DND-41 (cell line): ENCODE measurements at regions not wholly inside any gene's neighbourhood (a gene's known extent, or its start where the extent isn't known, plus 50 kb on each side); places are given as distances from the start of the nearest gene placed in this dataset.

Source experiments
- ATAC-seq: fragments of 200-7000 bp; cut with Tn5 transposase; 3 replicates; pipeline ENCODE4 v1.9.1; 2021; ENCODE audit warnings: low read depth; ENCODE audit not compliant: insufficient read depth
- DNase-seq: peaks from one replicate; pipeline ENCODE4 v3.0.0-alpha.2; 2020
- H2AFZ ChIP-seq: 2 replicates; pipeline ENCODE4 v1.6.0; 2012; ENCODE audit warnings: low read depth, low read length
- H3K27ac ChIP-seq: 2 replicates; pipeline ENCODE4 v1.5.1; 2012; ENCODE audit warnings: low read length, inconsistent platforms
- H3K27me3 ChIP-seq: fragments of 200-600 bp; sonication (generic); 2 replicates; pipeline ENCODE4 v1.6.0; 2012; ENCODE audit warnings: low read length, mild to moderate bottlenecking, inconsistent platforms; ENCODE audit not compliant: insufficient read depth, poor library complexity
- H3K36me3 ChIP-seq: 2 replicates; pipeline ENCODE4 v1.5.1; 2012; ENCODE audit warnings: low read length, inconsistent platforms; ENCODE audit not compliant: insufficient read depth
- H3K4me1 ChIP-seq: 2 replicates; pipeline ENCODE4 v1.5.1; 2012; ENCODE audit warnings: mild to moderate bottlenecking, low read length; ENCODE audit not compliant: insufficient read depth
- H3K4me2 ChIP-seq: 2 replicates; pipeline ENCODE4 v1.6.0; 2012; ENCODE audit warnings: mild to moderate bottlenecking, moderate library complexity, low read length, inconsistent platforms; ENCODE audit not compliant: insufficient read depth
- H3K4me3 ChIP-seq, 2 experiments: fragments of 200-600 bp in 1 of 2; shearing (Covaris generic) in 1 of 2; 2 replicates each; pipeline ENCODE4 v1.5.1; 2012 to 2016; ENCODE audit warnings: inconsistent platforms in 2 of 2, low read length in 2 of 2, mild to moderate bottlenecking in 2 of 2, low read depth in 1 of 2, moderate library complexity in 1 of 2
- H3K79me2 ChIP-seq: 2 replicates; pipeline ENCODE4 v1.6.0; 2012; ENCODE audit warnings: low read length, inconsistent platforms; ENCODE audit not compliant: insufficient read depth
- H3K9ac ChIP-seq: 2 replicates; pipeline ENCODE4 v1.6.0; 2012; ENCODE audit warnings: low read depth, mild to moderate bottlenecking, inconsistent platforms, low read length, moderate library complexity
- H3K9me3 ChIP-seq: 2 replicates; pipeline ENCODE4 v1.5.1; 2012; ENCODE audit warnings: low read length, moderate library complexity, mild to moderate bottlenecking, inconsistent platforms; ENCODE audit not compliant: insufficient read depth, severe bottlenecking
- H4K20me1 ChIP-seq: 2 replicates; pipeline ENCODE4 v1.6.0; 2012; ENCODE audit warnings: low read length; ENCODE audit not compliant: insufficient read depth
- CTCF ChIP-seq: IDR thresholded peaks from 2 replicates; pipeline ENCODE4 v1.5.1; 2012; ENCODE audit warnings: borderline replicate concordance, low read length, moderate library complexity, mild to moderate bottlenecking; ENCODE audit not compliant: poor library complexity, severe bottlenecking; ENCODE audit errors: extremely low read depth
- EZH2 ChIP-seq: IDR thresholded peaks from 3 replicates; pipeline ENCODE4 v1.6.1; 2012; ENCODE audit warnings: borderline replicate concordance, low read depth, mild to moderate bottlenecking, moderate library complexity, low read length, inconsistent platforms; ENCODE audit not compliant: severe bottlenecking

GRCh38 chr12:13450231-13451080 is 253.9 kb downstream of the EMP1 start:
- no peaks in the 10 kb centered on the region for H3K79me2 ChIP-seq
- H3K27ac ChIP-seq: no peak overlapping the region
- no peaks in the 10 kb centered on the region for H3K27me3 ChIP-seq
- H3K4me1 ChIP-seq: no peaks in the 10 kb centered on the region
- no peak overlapping the region for H3K4me3 ChIP-seq
- no peaks in the 10 kb centered on the region for H3K36me3 ChIP-seq
- H3K4me2 ChIP-seq: no peak overlapping the region
- TF ChIP-seq EZH2 (no peak), CTCF (no peak)
- no peaks in the 10 kb centered on the region for H4K20me1 ChIP-seq
- no peak overlapping the region for H2AFZ ChIP-seq
- no peak overlapping the region for H3K9ac ChIP-seq
- DNase-seq (no peak), ATAC-seq (no peak)
- no peaks in the 10 kb centered on the region for H3K9me3 ChIP-seq

- no peak overlapping the region for H3K9ac ChIP-seq
- no peaks in the 10 kb centered on the region for H3K9me3 ChIP-seq
- H2AFZ ChIP-seq: no peak overlapping the region
- H3K27ac ChIP-seq: no peak overlapping the region
- ATAC-seq (no peak), DNase-seq (no peak)
- H3K4me1 ChIP-seq: no peaks in the 10 kb centered on the region
- H3K4me3 ChIP-seq: no peak overlapping the region
- H3K36me3 ChIP-seq: no peaks in the 10 kb centered on the region
- H4K20me1 ChIP-seq: no peaks in the 10 kb centered on the region
- H3K27me3 ChIP-seq: no peaks in the 10 kb centered on the region
- TF ChIP-seq EZH2: no peak
- no peak for TF ChIP-seq CTCF
- no peaks in the 10 kb centered on the region for H3K79me2 ChIP-seq
- H3K4me2 ChIP-seq: no peak overlapping the region
Measured at GRCh38 chr12:13444076-13444475, 247.6 kb downstream of the EMP1 start.

GRCh38 chr12:13443498-13443897 is 247.0 kb downstream of the EMP1 start:
- Histone ChIP-seq H2AFZ (no peak overlapping the region), H3K4me3 (no peak overlapping the region), H3K27ac (no peak overlapping the region), H4K20me1 (no peaks in the 10 kb centered on the region), H3K36me3 (no peaks in the 10 kb centered on the region), H3K4me2 (no peak overlapping the region), H3K27me3 (no peaks in the 10 kb centered on the region), H3K9ac (no peak overlapping the region), H3K79me2 (no peaks in the 10 kb centered on the region), H3K4me1 (no peaks in the 10 kb centered on the region), H3K9me3 (no peaks in the 10 kb centered on the region)
- no peak for ATAC-seq
- no peak for DNase-seq
- TF ChIP-seq EZH2 (no peak), CTCF (no peak)

DNA sequence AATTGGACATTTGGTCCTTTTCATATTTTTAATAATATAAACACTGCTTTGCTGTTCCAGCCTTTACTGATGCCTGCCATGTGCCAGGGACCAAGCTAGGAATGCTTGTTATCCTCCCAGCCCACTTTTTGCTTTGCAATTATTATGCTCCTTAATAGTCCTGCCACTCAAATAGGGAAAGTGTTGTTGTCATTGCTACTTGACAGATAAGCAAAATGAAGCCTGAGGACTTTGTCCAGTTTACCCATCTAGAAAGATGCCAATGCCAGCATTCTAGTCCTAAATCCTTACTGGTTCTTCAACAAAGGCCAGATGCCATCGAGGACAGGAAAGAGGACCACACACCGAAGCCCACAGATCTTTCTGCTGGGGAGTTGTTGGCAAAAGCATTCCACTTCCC is 246.5 kb downstream of the EMP1 start:
- Histone ChIP-seq H3K27ac (no peak overlapping the region), H2AFZ (no peak overlapping the region), H3K4me3 (no peak overlapping the region), H3K79me2 (no peaks in the 10 kb centered on the region), H3K9me3 (no peaks in the 10 kb centered on the region), H3K4me2 (no peak overlapping the region), H4K20me1 (no peaks in the 10 kb centered on the region), H3K9ac (no peak overlapping the region), H3K27me3 (no peaks in the 10 kb centered on the region), H3K36me3 (no peaks in the 10 kb centered on the region), H3K4me1 (no peaks in the 10 kb centered on the region)
- DNase-seq: no peak
- no peak for TF ChIP-seq EZH2
- no peak for TF ChIP-seq CTCF
- no peak for ATAC-seq
